Natural killer cell (primary cell): ENCODE measurements at regions not wholly inside any gene's neighbourhood (a gene's known extent, or its start where the extent isn't known, plus 50 kb on each side); places are given as distances from the start of the nearest gene placed in this dataset.

Experiments used
- ATAC-seq, 3 donors: fragments of 150-1000 bp in 2 of 3; fragments of 200-7000 bp in 1 of 3; cut with Tn5 transposase; 1 replicate in 1 of 3; 2 replicates in 2 of 3; pipeline ENCODE4 v1.10.0; 2021; ENCODE audit warnings: mild to moderate bottlenecking in 2 of 3, moderate library complexity in 2 of 3
- DNase-seq, 2 donors: peaks; one replicate each; pipeline versions ENCODE4 v3.0.0 to v3.0.0-alpha.2; 2013 to 2021; ENCODE audit warnings: mixed read lengths in 1 of 2
- H3K27ac ChIP-seq: one replicate; pipeline ENCODE4 v1.5.1; 2013; ENCODE audit warnings: mild to moderate bottlenecking, low read length
- H3K27me3 ChIP-seq: one replicate; pipeline ENCODE4 v1.6.1; 2013; ENCODE audit warnings: low read length; ENCODE audit not compliant: control insufficient read depth, insufficient read depth
- H3K36me3 ChIP-seq: one replicate; pipeline ENCODE4 v1.6.1; 2013; ENCODE audit warnings: low read length; ENCODE audit not compliant: control insufficient read depth, insufficient read depth
- H3K4me1 ChIP-seq: one replicate; pipeline ENCODE4 v1.6.1; 2013; ENCODE audit warnings: low read length; ENCODE audit not compliant: control insufficient read depth, insufficient read depth
- H3K4me3 ChIP-seq: one replicate; pipeline ENCODE4 v1.5.1; 2013; ENCODE audit warnings: low read length
- H3K9me3 ChIP-seq: one replicate; pipeline ENCODE4 v1.6.1; 2013; ENCODE audit warnings: low read length; ENCODE audit not compliant: control insufficient read depth, insufficient read depth
- H3K27ac Mint-ChIP-seq, 2 donors: one replicate each; pipeline ENCODE4 v1.8.0; 2022; ENCODE audit warnings: mild to moderate bottlenecking in 2 of 2, mixed read lengths in 2 of 2, moderate library complexity in 1 of 2
- H3K27me3 Mint-ChIP-seq, 2 donors: one replicate each; pipeline ENCODE4 v1.8.0; 2022; ENCODE audit warnings: low read depth in 2 of 2, mixed read lengths in 2 of 2
- H3K36me3 Mint-ChIP-seq: one replicate; pipeline ENCODE4 v1.8.0; 2022; ENCODE audit warnings: mixed read lengths
- H3K4me1 Mint-ChIP-seq, 2 donors: one replicate each; pipeline ENCODE4 v1.8.0; 2022; ENCODE audit warnings: mixed read lengths in 2 of 2
- H3K4me3 Mint-ChIP-seq: one replicate; pipeline ENCODE4 v1.8.0; 2022; ENCODE audit warnings: mild to moderate bottlenecking, moderate library complexity, mixed read lengths
- H3K9me3 Mint-ChIP-seq, 2 donors: one replicate each; pipeline ENCODE4 v1.8.0; 2022; ENCODE audit warnings: mixed read lengths in 2 of 2
- CTCF ChIP-seq: fragments of 200-600 bp; IDR thresholded peaks from one replicate; pipeline ENCODE4 v1.8.0; 2022; ENCODE audit warnings: antibody characterized with exemption
- WGBS: methylation state at CpG from one replicate; pipeline ENCODE4 v1.1.7; 2013; ENCODE audit warnings: missing lambda C conversion rate; ENCODE audit not compliant: insufficient coverage; 5-methylcytosine and 5-hydroxymethylcytosine counted together
- intact Hi-C: fragments of 100-400 bp; cut with micrococcal nuclease; formaldehyde crosslinking; loops from one replicate; pipeline ENCODE4 v1.14.2; 2022

DNA sequence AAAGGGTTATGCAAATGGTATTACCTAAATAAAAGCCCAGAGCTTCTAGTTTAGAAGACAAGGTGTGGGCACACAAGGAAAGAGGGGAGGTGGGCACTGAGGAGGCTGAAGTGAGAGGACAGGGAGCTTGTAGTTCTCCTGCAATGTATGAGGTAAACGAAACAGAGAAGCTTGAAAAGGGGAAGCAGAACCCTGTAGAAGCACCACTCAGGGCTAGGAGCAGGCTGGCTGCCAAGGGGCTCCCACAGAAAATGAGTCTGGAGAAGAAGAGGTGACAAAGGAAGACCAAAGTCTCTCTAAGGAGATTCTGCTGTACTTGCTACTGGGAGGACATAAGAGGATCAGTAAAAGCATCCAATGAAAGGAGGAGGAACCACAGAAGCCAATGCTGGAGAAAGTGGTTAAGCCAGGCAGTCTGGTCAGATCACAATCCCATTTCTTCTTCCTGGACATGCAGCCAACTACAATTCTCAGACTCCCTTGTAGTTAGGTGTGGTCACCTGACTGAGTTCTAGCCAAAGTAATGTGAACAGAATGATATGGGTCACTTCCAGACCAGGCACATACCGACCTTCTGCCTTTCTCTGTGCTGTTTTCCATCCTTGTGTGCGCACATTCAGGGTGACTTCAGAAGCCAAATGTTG, 174.5 kb upstream of the MAP3K1 start:
- Mint-ChIP-seq H3K27me3 (peaks cover 0 to 5% of the 10 kb centered on the region in 2 donors), H3K27ac (no peak overlapping the region), H3K4me3 (no peak overlapping the region), H3K36me3 (no peaks in the 10 kb centered on the region), H3K9me3 (no peaks in the 10 kb centered on the region), H3K4me1 (peaks cover 0 to 4% of the 10 kb centered on the region in 2 donors)
- Histone ChIP-seq H3K4me3 (no peak overlapping the region), H3K9me3 (no peaks in the 10 kb centered on the region), H3K4me1 (peaks cover 7% of the 10 kb centered on the region), H3K27me3 (no peaks in the 10 kb centered on the region), H3K27ac (no peak overlapping the region), H3K36me3 (no peaks in the 10 kb centered on the region)
- ATAC-seq: no peak
- TF ChIP-seq CTCF: no peak
- 72% methylated on average over 3 of the region's 3 CpGs for WGBS
- intact Hi-C loops: no loop called here
- DNase-seq: no peak

DNA sequence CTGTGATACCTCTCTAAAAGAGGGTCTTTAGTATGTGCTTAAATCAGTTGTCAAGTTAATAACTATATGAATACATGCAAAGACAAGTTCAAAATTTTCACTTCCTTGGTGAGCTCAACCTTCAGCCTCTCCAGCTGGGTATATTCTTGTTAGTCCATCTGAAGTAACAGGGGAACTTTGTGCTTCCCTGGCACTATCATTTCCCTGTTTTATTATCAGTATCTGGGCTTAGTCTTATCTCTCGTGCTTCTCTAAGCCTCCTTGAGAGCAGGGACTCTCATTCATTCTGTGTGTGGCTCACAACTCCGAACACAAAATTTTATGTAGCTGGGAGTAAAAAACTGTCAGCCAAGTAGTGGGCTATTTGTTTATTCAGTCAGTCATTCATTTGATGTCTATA, 175.9 kb upstream of the MAP3K1 start:
- no peak overlapping the region for H3K27ac Mint-ChIP-seq

GRCh38 chr5:56638768-56639238, 176.5 kb upstream of the MAP3K1 start:
- H3K4me3 Mint-ChIP-seq: no peak overlapping the region
- ATAC-seq: no peak
- intact Hi-C loops: no loop called here

More for the DNA sequence above, 175.9 kb upstream of the MAP3K1 start:
- H3K9me3 ChIP-seq: no peaks in the 10 kb centered on the region
- no peak overlapping the region for H3K4me3 ChIP-seq
- H3K4me3 Mint-ChIP-seq: no peak overlapping the region
- no peaks in the 10 kb centered on the region for H3K9me3 Mint-ChIP-seq
- no peaks in the 10 kb centered on the region for H3K36me3 Mint-ChIP-seq
- peaks cover 7% of the 10 kb centered on the region for H3K4me1 ChIP-seq
- H3K27ac ChIP-seq: no peak overlapping the region
- no peaks in the 10 kb centered on the region for H3K36me3 ChIP-seq
- peaks cover 0 to 5% of the 10 kb centered on the region in 2 donors for H3K27me3 Mint-ChIP-seq
- WGBS: 90% methylated on average over 2 of the region's 2 CpGs
- no peak for TF ChIP-seq CTCF
- intact Hi-C loops: no loop called here
- H3K4me1 Mint-ChIP-seq: peaks cover 0 to 4% of the 10 kb centered on the region in 2 donors
- no peaks in the 10 kb centered on the region for H3K27me3 ChIP-seq
- ATAC-seq (no peak), DNase-seq (no peak)

More at GRCh38 chr5:56638768-56639238, 176.5 kb upstream of the MAP3K1 start:
- no peak for TF ChIP-seq CTCF
- Mint-ChIP-seq H3K27ac (no peak overlapping the region), H3K4me1 (peaks cover 0 to 4% of the 10 kb centered on the region in 2 donors), H3K9me3 (no peaks in the 10 kb centered on the region), H3K27me3 (peaks cover 0 to 5% of the 10 kb centered on the region in 2 donors), H3K36me3 (no peaks in the 10 kb centered on the region)
- 85% methylated on average over 5 of the region's 5 CpGs for WGBS
- H3K36me3 ChIP-seq: no peaks in the 10 kb centered on the region
- H3K4me1 ChIP-seq: peaks cover 7% of the 10 kb centered on the region
- DNase-seq: peak in 1 of 2 donors; percentile 76
- H3K27ac ChIP-seq: no peak overlapping the region
- no peak overlapping the region for H3K4me3 ChIP-seq
- H3K9me3 ChIP-seq: no peaks in the 10 kb centered on the region
- no peaks in the 10 kb centered on the region for H3K27me3 ChIP-seq
